ENCODE measurements at regions not wholly inside any gene's neighbourhood (a gene's known extent, or its start where the extent isn't known, plus 50 kb on each side); places are given as distances from the start of the nearest gene placed in this dataset.
"Not testable (repeated sequence)": the region's sequence is repeated elsewhere in the genome, so short reads cannot be mapped to it uniquely, and the experiment has no call there.

DNA sequence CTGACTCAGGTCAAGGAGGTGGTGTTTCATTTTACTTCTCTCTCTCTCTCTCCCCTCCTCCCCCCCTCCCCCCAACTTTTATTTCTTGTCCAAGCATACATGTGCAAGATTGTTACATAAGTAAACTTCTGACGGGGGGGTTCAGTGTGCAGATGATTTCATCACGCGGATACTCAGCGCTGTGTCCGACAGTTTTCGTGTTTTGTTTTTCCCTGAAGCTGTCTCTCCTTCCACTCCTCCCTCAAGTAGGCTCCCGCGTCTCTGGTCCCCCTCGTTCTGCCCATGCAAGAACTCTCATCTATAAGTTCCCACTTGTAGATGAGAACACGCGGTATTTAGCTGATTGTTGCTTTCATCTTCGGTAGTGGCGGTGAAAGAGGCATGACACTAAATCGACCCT, 111.0 kb upstream of the ANKRD30BL start:
- FAIRE-seq (no peak), DNase-seq (ENCODE audit: extremely low read depth in 1 of 4, low spot score in 3 of 4) (no peak), ATAC-seq (no peak)
- intact Hi-C loops (cut with micrococcal nuclease) = no loop called here
- Histone ChIP-seq H3K27me3 (ENCODE audit: control insufficient read depth in 2 of 2, insufficient read depth in 2 of 2, low read length in 2 of 2) (peaks cover 0 to 22% of the 10 kb centered on the region in 2 experiments; a peak in 4 of 5 replicates), H3K4me1 (replicated peaks in 1 of 2; ENCODE audit: control insufficient read depth in 2 of 2, insufficient read depth in 2 of 2, low read length in 2 of 2) (no peaks in the 10 kb centered on the region), H3K9me3 (replicated peaks; ENCODE audit: control insufficient read depth, insufficient read depth, low read depth, low read length) (no peaks in the 10 kb centered on the region), H3K9me1 (ENCODE audit: control insufficient read depth, insufficient read depth, low read length) (no peaks in the 10 kb centered on the region), H3K27ac (ENCODE audit: extremely low read depth, low read depth, low read length) (no peak overlapping the region), H3K4me3 (no peak overlapping the region), H4K20me1 (replicated peaks; ENCODE audit: control insufficient read depth, insufficient read depth, low read length) (no peaks in the 10 kb centered on the region), H3K4me2 (ENCODE audit: insufficient read depth, low read length) (no peak overlapping the region), H3K9ac (ENCODE audit: insufficient read depth in 1 of 2, low read depth in 2 of 2, low read length in 2 of 2) (no peak overlapping the region), H3K36me3 (ENCODE audit: control insufficient read depth, insufficient read depth, low read length) (no peaks in the 10 kb centered on the region), H2AFZ (ENCODE audit: low read depth, low read length) (no peak overlapping the region), H3K79me2 (ENCODE audit: control insufficient read depth, insufficient read depth, low read length) (no peaks in the 10 kb centered on the region)
- CTCF ChIA-PET (ENCODE audit: low intra/inter-chr PET ratio) = no interaction called here
- POLR2A ChIA-PET = no interaction called here
- BruUV-seq (replicated peaks) = no TSS peak
- 2% methylated on average over 14 of the region's 14 CpGs for WGBS (ENCODE audit: insufficient coverage, low coverage, missing lambda C conversion rate)
- in situ Hi-C loops (cut with MboI) = no loop called here
- TF ChIP-seq CCNT2 (IDR thresholded peaks at IDR 0.05; ENCODE audit: borderline replicate concordance, extremely low read depth, insufficient read length, low read depth, low read length) (no peak), ZMIZ1 (IDR thresholded peaks at IDR 0.05; ENCODE audit: low read depth in 2 of 2, low read length in 2 of 2) (no peak), PHB2 (IDR thresholded peaks at IDR 0.05; ENCODE audit: low read depth) (no peak), ETV1 (tag; conservative IDR thresholded peaks at IDR 0.05; ENCODE audit: low read depth) (no peak), MTA3 (IDR thresholded peaks at IDR 0.05; ENCODE audit: borderline replicate concordance) (no peak), MEIS2 (IDR thresholded peaks at IDR 0.05; ENCODE audit: partially characterized antibody) (no peak), RAD21 (CRISPR knock-in tag; conservative IDR thresholded peaks at IDR 0.05 in 1 of 2, IDR thresholded peaks at IDR 0.05 in 1 of 2) (no peak), ARID1B (IDR thresholded peaks at IDR 0.05) (no peak), ATF7 (IDR thresholded peaks at IDR 0.05) (no peak), ZNF512 (tag; IDR thresholded peaks at IDR 0.05) (no peak), ZBTB7A (IDR thresholded peaks at IDR 0.05; ENCODE audit: borderline replicate concordance, control insufficient read depth, low read depth, low read length) (no peak)

DNA sequence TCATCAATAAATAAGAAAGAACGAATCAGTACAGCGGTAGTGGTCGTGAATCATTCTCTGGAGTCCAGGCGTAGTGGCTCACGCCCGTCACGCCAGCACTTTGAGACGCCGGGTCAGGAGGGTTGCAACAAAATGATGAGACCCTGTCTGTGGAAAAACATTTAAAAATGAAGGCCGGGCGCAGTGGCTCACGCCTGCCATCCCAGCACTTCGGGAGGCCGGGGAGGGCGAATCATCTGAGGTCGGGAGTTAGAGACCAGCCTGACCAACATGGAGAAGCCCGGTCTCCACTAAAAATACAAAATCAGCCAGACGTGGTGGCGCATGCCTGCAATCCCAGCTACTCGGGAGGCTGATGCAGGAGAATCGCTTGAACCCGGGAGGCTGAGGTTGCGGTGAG, 111.8 kb upstream of the ANKRD30BL start:
- intact Hi-C loops (cut with micrococcal nuclease); H4K20me1 ChIP-seq (replicated peaks; ENCODE audit: control insufficient read depth, insufficient read depth, low read length); DNase-seq (ENCODE audit: extremely low read depth in 1 of 4, low spot score in 3 of 4); in situ Hi-C loops (cut with MboI); H3K4me3 ChIP-seq; ATAC-seq; H3K4me2 ChIP-seq (ENCODE audit: insufficient read depth, low read length); H3K9me1 ChIP-seq (ENCODE audit: control insufficient read depth, insufficient read depth, low read length); H3K79me2 ChIP-seq (ENCODE audit: control insufficient read depth, insufficient read depth, low read length); H3K4me1 ChIP-seq (replicated peaks in 1 of 2; ENCODE audit: control insufficient read depth in 2 of 2, insufficient read depth in 2 of 2, low read length in 2 of 2); H3K9ac ChIP-seq (ENCODE audit: insufficient read depth in 1 of 2, low read depth in 2 of 2, low read length in 2 of 2); H3K36me3 ChIP-seq (ENCODE audit: control insufficient read depth, insufficient read depth, low read length); FAIRE-seq; POLR2A ChIA-PET; H2AFZ ChIP-seq (ENCODE audit: low read depth, low read length); BruUV-seq (replicated peaks); H3K27ac ChIP-seq (ENCODE audit: extremely low read depth, low read depth, low read length); CTCF ChIA-PET (ENCODE audit: low intra/inter-chr PET ratio); H3K9me3 ChIP-seq (replicated peaks; ENCODE audit: control insufficient read depth, insufficient read depth, low read depth, low read length): not testable (repeated sequence)
- WGBS (ENCODE audit: insufficient coverage, low coverage, missing lambda C conversion rate) = 2% methylated on average over 16 of the region's 23 CpGs
- H3K27me3 ChIP-seq (ENCODE audit: control insufficient read depth in 2 of 2, insufficient read depth in 2 of 2, low read length in 2 of 2) = peaks cover 0 to 27% of the 10 kb centered on the region in 2 experiments; a peak in 4 of 5 replicates
